Keratinocyte (primary cell): ENCODE measurements at regions not wholly inside any gene's neighbourhood (a gene's known extent, or its start where the extent isn't known, plus 50 kb on each side); places are given as distances from the start of the nearest gene placed in this dataset.

Experiments
- DNase-seq: peaks from one replicate; pipeline ENCODE4 v3.0.0-alpha.2; 2011; ENCODE audit warnings: low read depth, missing footprints, low spot score
- FAIRE-seq: peaks from 2 replicates; lab custom pipeline; 2011; peaks lifted over from hg19 to GRCh38; lab: Jason Lieb, UNC
- H2AFZ ChIP-seq: 2 replicates; pipeline ENCODE4 v1.6.0; 2012; ENCODE audit warnings: low read length, control low read depth, inconsistent platforms; ENCODE audit not compliant: control insufficient read depth
- H3K27ac ChIP-seq: 2 replicates; pipeline ENCODE4 v1.5.1; 2011; ENCODE audit warnings: low read length; ENCODE audit not compliant: control insufficient read depth, insufficient read depth
- H3K27me3 ChIP-seq: 3 replicates; pipeline ENCODE4 v1.6.0; 2011; ENCODE audit warnings: low read length; ENCODE audit not compliant: control insufficient read depth, insufficient read depth; ENCODE audit errors: extremely low read depth
- H3K36me3 ChIP-seq, 2 experiments: 2 replicates in 1 of 2; 3 replicates in 1 of 2; pipeline ENCODE4 v1.5.1; 2011; ENCODE audit warnings: low read length in 2 of 2, mild to moderate bottlenecking in 1 of 2; ENCODE audit not compliant: control insufficient read depth in 2 of 2, insufficient read depth in 2 of 2; ENCODE audit errors: extremely low read depth in 1 of 2
- H3K4me1 ChIP-seq: 3 replicates; pipeline ENCODE4 v1.5.1; 2011; ENCODE audit warnings: low read length; ENCODE audit not compliant: control insufficient read depth, insufficient read depth; ENCODE audit errors: extremely low read depth
- H3K4me2 ChIP-seq: 3 replicates; pipeline ENCODE4 v1.6.0; 2011; ENCODE audit warnings: low read depth, low read length; ENCODE audit not compliant: control insufficient read depth, insufficient read depth; ENCODE audit errors: extremely low read depth
- H3K4me3 ChIP-seq, 3 experiments: fragments of 200-600 bp in 1 of 3; sonication (generic) in 1 of 3; 2 replicates in 2 of 3; 3 replicates in 1 of 3; pipeline ENCODE4 v1.5.1; 2011 to 2016; ENCODE audit warnings: low read length in 3 of 3, mild to moderate bottlenecking in 3 of 3, control low read depth in 2 of 3, inconsistent platforms in 1 of 3, low read depth in 1 of 3, mixed read lengths in 1 of 3, mixed run types in 1 of 3, moderate library complexity in 1 of 3; ENCODE audit not compliant: control insufficient read depth in 2 of 3, insufficient read depth in 2 of 3; ENCODE audit errors: extremely low read depth in 1 of 3
- H3K79me2 ChIP-seq: 2 replicates; pipeline ENCODE4 v1.6.0; 2012; ENCODE audit warnings: low read length; ENCODE audit not compliant: control insufficient read depth, insufficient read depth
- H3K9ac ChIP-seq: 3 replicates; pipeline ENCODE4 v1.6.0; 2011; ENCODE audit warnings: low read length; ENCODE audit not compliant: control insufficient read depth, insufficient read depth; ENCODE audit errors: extremely low read depth
- H3K9me1 ChIP-seq: 3 replicates; pipeline ENCODE4 v1.6.0; 2011; ENCODE audit warnings: low read length; ENCODE audit not compliant: control insufficient read depth, insufficient read depth; ENCODE audit errors: extremely low read depth
- H3K9me3 ChIP-seq: 2 replicates; pipeline ENCODE4 v1.5.1; 2012; ENCODE audit warnings: low read depth, low read length; ENCODE audit not compliant: control insufficient read depth
- H4K20me1 ChIP-seq: 3 replicates; pipeline ENCODE4 v1.6.0; 2011; ENCODE audit warnings: low read length; ENCODE audit not compliant: control insufficient read depth, insufficient read depth; ENCODE audit errors: extremely low read depth
- CTCF ChIP-seq, 3 experiments: IDR thresholded peaks in 1 of 3; conservative IDR thresholded peaks in 1 of 3; optimal IDR thresholded peaks in 1 of 3; 2 replicates in 2 of 3; 3 replicates in 1 of 3; pipeline versions ENCODE3 to v1.5.1; 2011; ENCODE audit warnings: low read length in 3 of 3, mild to moderate bottlenecking in 3 of 3, moderate library complexity in 2 of 3, control low read depth in 1 of 3, inconsistent platforms in 1 of 3; ENCODE audit not compliant: insufficient read depth in 2 of 3; ENCODE audit errors: extremely low read depth in 1 of 3
- EZH2 ChIP-seq: IDR thresholded peaks from one replicate; pipeline ENCODE4 v1.6.1; 2012; ENCODE audit warnings: inconsistent platforms, mild to moderate bottlenecking, low read length, moderate library complexity
- dilution Hi-C: fragments of 300-500 bp; cut with MboI; formaldehyde crosslinking; loops from one replicate; pipeline ENCODE4 v1.7.0; 2020; ENCODE audit warnings: low sequenced_read_pairs; ENCODE audit not compliant: extremely low pct_ligation_motif_present

DNA sequence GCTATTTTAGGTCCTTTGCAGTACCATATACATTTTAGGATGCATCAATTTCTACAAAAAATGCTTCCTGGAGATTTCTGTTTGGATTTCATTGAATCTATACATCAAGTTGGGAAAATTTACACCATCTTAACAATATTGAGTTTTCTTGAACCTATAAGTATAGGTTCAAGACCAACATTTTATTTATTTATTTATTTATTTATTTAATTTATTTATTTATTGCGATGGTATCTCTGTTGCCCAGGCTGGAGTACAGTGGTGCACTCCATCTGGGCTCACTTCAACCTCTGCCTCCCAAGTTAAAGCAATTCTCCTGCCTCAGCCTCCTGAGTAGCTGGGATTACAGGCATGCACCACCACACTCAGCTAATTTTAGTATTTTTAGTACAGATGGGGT lies 125.0 kb upstream of the HS3ST2 start:
- no peak overlapping the region for H2AFZ ChIP-seq
- H3K9me3 ChIP-seq, result peaks cover 5% of the 10 kb centered on the region
- H3K9ac ChIP-seq, result no peak overlapping the region
- no peak overlapping the region for H3K4me2 ChIP-seq
- no peak overlapping the region for H3K4me3 ChIP-seq
- peaks cover 8% of the 10 kb centered on the region for H3K27me3 ChIP-seq
- no peaks in the 10 kb centered on the region for H3K4me1 ChIP-seq
- no peaks in the 10 kb centered on the region for H3K79me2 ChIP-seq
- TF ChIP-seq CTCF (optimal IDR thresholded peaks at IDR 0.05 in 1 of 3, IDR thresholded peaks at IDR 0.05 in 1 of 3, conservative IDR thresholded peaks at IDR 0.05 in 1 of 3; ENCODE audit: extremely low read depth in 1 of 3, insufficient read depth in 2 of 3, low read length in 3 of 3), result no peak
- TF ChIP-seq EZH2, result no peak
- H4K20me1 ChIP-seq, result no peaks in the 10 kb centered on the region
- FAIRE-seq (no peak), DNase-seq (no peak)
- dilution Hi-C loops, result no loop called here
- no peaks in the 10 kb centered on the region for H3K9me1 ChIP-seq
- H3K27ac ChIP-seq, result no peak overlapping the region
- no peaks in the 10 kb centered on the region for H3K36me3 ChIP-seq

GRCh38 chr16:22691335-22691734 lies 122.6 kb upstream of the HS3ST2 start:
- dilution Hi-C loops, result no loop called here
- H3K9me1 ChIP-seq, result no peaks in the 10 kb centered on the region
- H3K4me3 ChIP-seq, result no peak overlapping the region
- H3K79me2 ChIP-seq, result no peaks in the 10 kb centered on the region
- no peak for DNase-seq
- no peak for TF ChIP-seq EZH2
- TF ChIP-seq CTCF (optimal IDR thresholded peaks at IDR 0.05 in 1 of 3, IDR thresholded peaks at IDR 0.05 in 1 of 3, conservative IDR thresholded peaks at IDR 0.05 in 1 of 3; ENCODE audit: extremely low read depth in 1 of 3, insufficient read depth in 2 of 3, low read length in 3 of 3), result no peak
- peaks cover 5% of the 10 kb centered on the region for H3K9me3 ChIP-seq
- H3K4me2 ChIP-seq, result no peak overlapping the region
- FAIRE-seq, result no peak
- no peak overlapping the region for H3K27ac ChIP-seq
- H3K27me3 ChIP-seq, result peaks cover 7% of the 10 kb centered on the region
- H4K20me1 ChIP-seq, result no peaks in the 10 kb centered on the region
- H2AFZ ChIP-seq, result no peak overlapping the region
- H3K4me1 ChIP-seq, result no peaks in the 10 kb centered on the region
- H3K9ac ChIP-seq, result no peak overlapping the region
- H3K36me3 ChIP-seq, result no peaks in the 10 kb centered on the region
